SK-N-MC (cell line): ENCODE measurements at regions not wholly inside any gene's neighbourhood (a gene's known extent, or its start where the extent isn't known, plus 50 kb on each side); places are given as distances from the start of the nearest gene placed in this dataset.

ENCODE experiments used
- EZH2 ChIP-seq: fragments of 200-600 bp; sonication (generic); IDR thresholded peaks from one replicate; pipeline ENCODE4 v1.6.1; 2017; ENCODE audit warnings: antibody characterized with exemption
- POLR2AphosphoS5 ChIP-seq: IDR thresholded peaks from 2 replicates; pipeline ENCODE4 v1.6.1; 2012; ENCODE audit warnings: mild to moderate bottlenecking, low read depth, low read length, borderline replicate concordance

- TF ChIP-seq POLR2AphosphoS5 (no peak), EZH2 (no peak)
Measured at GRCh38 chr9:29701971-29702370, 2128.7 kb upstream of the C9orf72 start.
